Transverse colon (tissue), 4 donors: ENCODE measurements at regions not wholly inside any gene's neighbourhood (a gene's known extent, or its start where the extent isn't known, plus 50 kb on each side); places are given as distances from the start of the nearest gene placed in this dataset.
"Not testable (repeated sequence)": the region's sequence is repeated elsewhere in the genome, so short reads cannot be mapped to it uniquely, and the experiment has no call there.

Source experiments
- DNase-seq: peaks from one replicate; pipeline ENCODE4 v3.0.0-alpha.2; 2019
- H3K27ac ChIP-seq, 4 donors: fragments of 200-600 bp; sonication (generic); 2 replicates each; pipeline ENCODE4 v1.5.1; 2016 to 2018; ENCODE audit warnings: inconsistent platforms in 4 of 4
- H3K27me3 ChIP-seq: fragments of 200-600 bp; sonication (generic); 2 replicates; pipeline ENCODE4 v1.5.1; 2017; ENCODE audit warnings: inconsistent platforms
- H3K36me3 ChIP-seq, 4 donors: fragments of 200-600 bp; sonication (generic); 2 replicates each; pipeline ENCODE4 v1.5.1; 2017 to 2019; ENCODE audit warnings: inconsistent platforms in 4 of 4
- H3K4me1 ChIP-seq, 4 donors: fragments of 200-600 bp; sonication (generic); 2 replicates each; pipeline ENCODE4 v1.5.1; 2017 to 2020; ENCODE audit warnings: inconsistent platforms in 4 of 4
- H3K4me3 ChIP-seq, 4 donors: fragments of 200-600 bp; sonication (generic); 1 replicate in 1 of 4; 2 replicates in 3 of 4; pipeline versions ENCODE4 v1.5.1 to v1.6.1; 2017 to 2019; ENCODE audit warnings: inconsistent platforms in 4 of 4
- H3K9me3 ChIP-seq, 2 donors: fragments of 200-600 bp; sonication (generic); 2 replicates each; pipeline ENCODE4 v1.5.1; 2017 to 2019; ENCODE audit warnings: inconsistent platforms in 2 of 2
- CTCF ChIP-seq, 5 experiments: fragments of 200-600 bp in 3 of 5; fragments of 450-650 bp in 2 of 5; sonication (generic) in 3 of 5; IDR thresholded peaks; 1 replicate in 2 of 5; 2 replicates in 3 of 5; pipeline ENCODE4 v1.5.1; 2016 to 2017; ENCODE audit warnings: antibody characterized with exemption in 5 of 5, inconsistent platforms in 3 of 5, mild to moderate bottlenecking in 2 of 5, moderate library complexity in 1 of 5
- EP300 ChIP-seq: sonication (generic); formaldehyde crosslinking; IDR thresholded peaks from one replicate; pipeline ENCODE4 v1.6.1; 2017; ENCODE audit warnings: antibody characterized with exemption, low read depth
- POLR2A ChIP-seq: fragments of 450-650 bp; IDR thresholded peaks from one replicate; pipeline ENCODE4 v1.6.1; 2016; ENCODE audit warnings: antibody characterized with exemption, mild to moderate bottlenecking, moderate library complexity
- POLR2AphosphoS5 ChIP-seq, 3 donors: sonication (generic); formaldehyde crosslinking; IDR thresholded peaks; one replicate each; pipeline ENCODE4 v1.6.1; 2016; ENCODE audit warnings: antibody characterized with exemption in 3 of 3
- WGBS, 2 donors: methylation state at CpG; one replicate each; pipeline ENCODE4 v1.1.5; 2018; ENCODE audit warnings: low coverage in 1 of 2; 5-methylcytosine and 5-hydroxymethylcytosine counted together
- in situ Hi-C, 4 donors: fragments of 200-750 bp; cut with MboI; loops; one replicate each; pipeline versions ENCODE4 v1.15.0 to v1.15.1; 2017; ENCODE audit warnings: low sequenced_read_pairs in 3 of 4, low pct_ligation_motif_present in 1 of 4, low pct_unique_long_range_greater_than_20kb in 1 of 4
- intact Hi-C: fragments of 100-400 bp; cut with DNase I; formaldehyde crosslinking; loops from one replicate; pipeline ENCODE4 v1.15.1; 2023; ENCODE audit warnings: low total_unique reads

- intact Hi-C loops, result no loop called here
- no peak for TF ChIP-seq POLR2AphosphoS5 (IDR thresholded peaks at IDR 0.05)
- Histone ChIP-seq H3K27me3 (no peaks in the 10 kb centered on the region), H3K27ac (no peak overlapping the region), H3K36me3 (no peaks in the 10 kb centered on the region), H3K4me3 (no peak overlapping the region), H3K4me1 (peaks cover 0 to 22% (median 10%) of the 10 kb centered on the region in 4 donors), H3K9me3 (peaks cover 0 to 6% of the 10 kb centered on the region in 2 donors)
- in situ Hi-C loops, result no loop called here
- DNase-seq, result no peak
Measured at GRCh38 chr5:124176692-124177091, 569.7 kb downstream of the ZNF608 start.

- no peak for DNase-seq
- TF ChIP-seq POLR2A (no peak), EP300 (no peak), CTCF (IDR thresholded peaks at IDR 0.05) (no peak), POLR2AphosphoS5 (IDR thresholded peaks at IDR 0.05) (no peak)
- in situ Hi-C loops (no loop called here), intact Hi-C loops (no loop called here)
- Histone ChIP-seq H3K36me3 (no peaks in the 10 kb centered on the region), H3K27me3 (no peaks in the 10 kb centered on the region), H3K4me1 (no peaks in the 10 kb centered on the region), H3K4me3 (no peak overlapping the region), H3K9me3 (peaks cover 0 to 6% of the 10 kb centered on the region in 2 donors), H3K27ac (no peak overlapping the region)
- WGBS, 2 donors, result 92 to 96% methylated on average over 1 of the region's 1 CpG
Measured at GRCh38 chr5:124173386-124173785, 573.1 kb downstream of the ZNF608 start.

- H3K27ac ChIP-seq, result no peak overlapping the region
- TF ChIP-seq EP300 (no peak), POLR2A (no peak), CTCF (IDR thresholded peaks at IDR 0.05) (no peak), POLR2AphosphoS5 (IDR thresholded peaks at IDR 0.05) (no peak)
- H3K4me1 ChIP-seq, result no peaks in the 10 kb centered on the region
- H3K36me3 ChIP-seq, result no peaks in the 10 kb centered on the region
- H3K27me3 ChIP-seq, result no peaks in the 10 kb centered on the region
- H3K4me3 ChIP-seq, result no peak overlapping the region
- intact Hi-C loops (no loop called here), in situ Hi-C loops (no loop called here)
- no peak for DNase-seq
- peaks cover 0 to 6% of the 10 kb centered on the region in 2 donors for H3K9me3 ChIP-seq
- WGBS, 2 donors, result 97 to 100% methylated on average over 1 of the region's 1 CpG
Measured at GRCh38 chr5:124172389-124173003, 573.9 kb downstream of the ZNF608 start.

GRCh38 chr5:124168093-124168492 lies 578.3 kb downstream of the ZNF608 start:
- H3K27me3 ChIP-seq, H3K9me3 ChIP-seq, H3K4me3 ChIP-seq, H3K36me3 ChIP-seq, H3K27ac ChIP-seq, in situ Hi-C loops, H3K4me1 ChIP-seq, DNase-seq, intact Hi-C loops: not testable (repeated sequence)
- 96 to 100% methylated on average over 2 of the region's 2 CpGs for WGBS, 2 donors

GRCh38 chr5:124162767-124163532 lies 583.5 kb downstream of the ZNF608 start:
- intact Hi-C loops (no loop called here), in situ Hi-C loops (no loop called here)
- no peaks in the 10 kb centered on the region for H3K36me3 ChIP-seq
- no peaks in the 10 kb centered on the region for H3K9me3 ChIP-seq
- no peak overlapping the region for H3K27ac ChIP-seq
- no peak for TF ChIP-seq EP300
- no peak overlapping the region for H3K4me3 ChIP-seq
- H3K4me1 ChIP-seq, result peaks cover 0 to 5% (median 0%) of the 10 kb centered on the region in 4 donors
- WGBS, 2 donors, result 12 to 18% methylated on average over 8 of the region's 8 CpGs
- peak; percentile 47 for DNase-seq
- H3K27me3 ChIP-seq, result no peaks in the 10 kb centered on the region
